Thyroid gland (tissue), 4 donors: ENCODE measurements at regions not wholly inside any gene's neighbourhood (a gene's known extent, or its start where the extent isn't known, plus 50 kb on each side); places are given as distances from the start of the nearest gene placed in this dataset.

Experiments used
- DNase-seq, 2 donors: peaks; one replicate each; pipeline ENCODE4 v3.0.0-alpha.2; 2019
- H3K27ac ChIP-seq, 3 donors: fragments of 200-600 bp; sonication (generic); 1 replicate in 2 of 3; 2 replicates in 1 of 3; pipeline ENCODE4 v1.5.1; 2016 to 2019; ENCODE audit warnings: mild to moderate bottlenecking in 1 of 3, moderate library complexity in 1 of 3
- H3K27me3 ChIP-seq: fragments of 200-600 bp; sonication (generic); one replicate; pipeline ENCODE4 v1.5.1; 2019
- H3K36me3 ChIP-seq, 2 donors: fragments of 200-600 bp; sonication (generic); one replicate each; pipeline ENCODE4 v1.5.1; 2016 to 2019
- H3K4me1 ChIP-seq, 2 donors: fragments of 200-600 bp; sonication (generic); one replicate each; pipeline ENCODE4 v1.5.1; 2017 to 2019
- H3K4me3 ChIP-seq, 3 donors: fragments of 200-600 bp; sonication (generic); replicated peaks in 1 of 3; 1 replicate in 2 of 3; 2 replicates in 1 of 3; pipeline ENCODE4 v1.5.1; 2016; ENCODE audit warnings: mild to moderate bottlenecking in 1 of 3
- H3K9me3 ChIP-seq: fragments of 200-600 bp; sonication (generic); one replicate; pipeline ENCODE4 v1.5.1; 2017
- POLR2A ChIP-seq, 2 donors: fragments of 450-650 bp; IDR thresholded peaks; one replicate each; pipeline ENCODE4 v1.6.1; 2017; ENCODE audit warnings: antibody characterized with exemption in 2 of 2, mild to moderate bottlenecking in 2 of 2, moderate library complexity in 1 of 2
- WGBS, 2 donors: methylation state at CpG; one replicate each; pipeline ENCODE4 v1.1.5; 2017; 5-methylcytosine and 5-hydroxymethylcytosine counted together
- intact Hi-C: fragments of 100-400 bp; cut with DNase I; formaldehyde crosslinking; loops from one replicate; pipeline ENCODE4 v1.15.1; 2023
- TF ChIP-seq, protein P1 (sequence below), 6 experiments: fragments of 200-600 bp in 3 of 6; fragments of 450-650 bp in 3 of 6; sonication (generic) in 3 of 6; IDR thresholded peaks; one replicate each; pipeline ENCODE4 v1.5.1; 2016 to 2019; ENCODE audit warnings: antibody characterized with exemption in 6 of 6, mild to moderate bottlenecking in 2 of 6, inconsistent platforms in 1 of 6, moderate library complexity in 1 of 6

DNA sequence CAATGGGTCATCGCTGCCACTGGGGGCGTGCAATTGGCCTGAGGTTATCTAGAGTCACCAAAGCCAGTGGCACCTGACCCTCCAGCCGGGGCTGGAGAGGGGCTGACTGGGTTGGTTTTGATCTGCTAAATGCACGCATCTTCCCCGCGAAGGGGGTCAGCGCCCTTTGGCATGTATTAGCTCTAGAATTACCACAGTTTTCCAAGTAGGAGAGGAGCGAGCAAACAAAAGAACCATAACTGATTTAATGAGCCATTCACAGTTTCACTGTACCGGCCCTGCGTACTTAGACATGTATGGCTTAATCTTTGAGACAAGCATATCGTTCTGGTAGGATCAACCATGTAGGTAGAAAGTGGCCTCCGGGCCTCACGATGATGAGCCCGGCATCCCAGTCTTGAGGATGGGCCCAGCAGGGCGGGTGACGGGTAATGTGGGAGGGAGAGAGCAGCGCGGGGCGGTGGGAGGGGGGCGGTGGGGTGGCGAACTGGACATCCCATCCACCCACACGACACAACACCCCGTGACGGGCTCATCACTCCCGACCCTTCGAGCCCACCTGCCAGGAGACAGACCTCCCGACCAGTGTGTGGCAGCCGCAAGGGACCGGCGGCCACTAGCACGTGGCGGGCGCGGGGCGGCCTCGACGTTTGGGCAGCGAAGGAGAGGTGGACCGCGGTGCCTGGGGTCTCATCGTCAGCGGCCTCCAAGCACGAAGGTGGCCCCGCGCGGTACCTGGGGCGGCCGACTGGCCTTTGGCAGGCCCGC is 1957.5 kb upstream of the DEFB115 start:
- DNase-seq = no peak
- Histone ChIP-seq H3K9me3 (no peaks in the 10 kb centered on the region), H3K4me1 (no peaks in the 10 kb centered on the region), H3K27ac (no peak overlapping the region), H3K4me3 (no peak overlapping the region), H3K36me3 (no peaks in the 10 kb centered on the region), H3K27me3 (no peaks in the 10 kb centered on the region)
- TF ChIP-seq, protein P1, sequence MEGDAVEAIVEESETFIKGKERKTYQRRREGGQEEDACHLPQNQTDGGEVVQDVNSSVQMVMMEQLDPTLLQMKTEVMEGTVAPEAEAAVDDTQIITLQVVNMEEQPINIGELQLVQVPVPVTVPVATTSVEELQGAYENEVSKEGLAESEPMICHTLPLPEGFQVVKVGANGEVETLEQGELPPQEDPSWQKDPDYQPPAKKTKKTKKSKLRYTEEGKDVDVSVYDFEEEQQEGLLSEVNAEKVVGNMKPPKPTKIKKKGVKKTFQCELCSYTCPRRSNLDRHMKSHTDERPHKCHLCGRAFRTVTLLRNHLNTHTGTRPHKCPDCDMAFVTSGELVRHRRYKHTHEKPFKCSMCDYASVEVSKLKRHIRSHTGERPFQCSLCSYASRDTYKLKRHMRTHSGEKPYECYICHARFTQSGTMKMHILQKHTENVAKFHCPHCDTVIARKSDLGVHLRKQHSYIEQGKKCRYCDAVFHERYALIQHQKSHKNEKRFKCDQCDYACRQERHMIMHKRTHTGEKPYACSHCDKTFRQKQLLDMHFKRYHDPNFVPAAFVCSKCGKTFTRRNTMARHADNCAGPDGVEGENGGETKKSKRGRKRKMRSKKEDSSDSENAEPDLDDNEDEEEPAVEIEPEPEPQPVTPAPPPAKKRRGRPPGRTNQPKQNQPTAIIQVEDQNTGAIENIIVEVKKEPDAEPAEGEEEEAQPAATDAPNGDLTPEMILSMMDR (IDR thresholded peaks at IDR 0.05) = no peak
- no peak for TF ChIP-seq POLR2A (IDR thresholded peaks at IDR 0.05)
- intact Hi-C loops = no loop called here
- 83 to 85% methylated on average over 47 to 49 of the region's 49 CpGs for WGBS, 2 donors

DNA sequence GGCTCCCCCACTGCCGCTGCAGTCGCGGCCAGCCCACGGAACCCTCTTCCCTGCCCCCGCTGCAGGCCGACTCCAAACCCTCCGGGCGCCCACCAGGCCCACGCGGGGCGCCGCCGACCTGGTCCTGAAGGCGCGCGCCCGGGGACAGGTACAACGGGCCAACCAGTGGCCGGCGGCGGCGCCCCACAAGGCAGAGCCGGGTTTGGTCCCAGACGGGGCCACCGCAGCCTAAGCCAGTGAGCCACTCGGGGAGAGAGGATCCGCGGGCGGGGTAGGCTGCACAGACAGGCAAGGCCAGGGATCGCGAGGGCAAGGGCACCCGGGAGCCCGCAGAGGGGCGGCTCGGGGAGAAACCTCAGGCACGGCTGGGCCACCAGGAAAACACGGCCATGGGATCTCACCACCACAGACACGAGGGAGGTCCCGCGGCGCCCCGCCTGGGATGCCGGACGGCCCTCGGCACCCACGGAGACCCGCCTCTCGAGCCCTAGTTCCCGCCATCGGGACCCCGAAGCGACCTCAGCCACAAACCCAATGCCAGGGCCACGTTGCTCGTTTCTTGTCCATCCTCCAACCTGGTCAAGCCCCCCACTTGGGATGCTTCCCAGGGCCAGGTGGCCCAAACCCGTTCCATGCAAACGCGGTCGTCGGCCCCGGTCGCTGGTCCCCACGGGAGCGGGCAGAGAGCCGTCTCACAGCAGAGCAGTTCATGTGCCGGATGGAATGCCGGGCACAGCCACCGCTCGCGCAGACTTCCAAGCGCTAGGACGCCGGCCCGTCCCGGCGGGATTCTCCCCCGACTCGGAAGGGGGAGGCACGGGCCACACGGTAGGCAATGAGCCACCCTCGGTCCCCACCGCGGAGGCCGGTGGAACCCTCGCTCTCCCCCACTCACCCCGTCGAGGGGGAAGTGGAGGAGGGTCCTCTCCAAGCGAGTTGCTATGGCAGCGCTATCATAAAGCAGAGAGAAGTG is 1956.6 kb upstream of the DEFB115 start:
- WGBS, 2 donors = 75 to 79% methylated on average over 86 of the region's 88 CpGs
- no peaks in the 10 kb centered on the region for H3K27me3 ChIP-seq
- no peaks in the 10 kb centered on the region for H3K36me3 ChIP-seq
- intact Hi-C loops = no loop called here
- no peaks in the 10 kb centered on the region for H3K4me1 ChIP-seq
- H3K9me3 ChIP-seq = no peaks in the 10 kb centered on the region
- TF ChIP-seq, protein P1 (IDR thresholded peaks at IDR 0.05) = no peak
- TF ChIP-seq POLR2A (IDR thresholded peaks at IDR 0.05) = no peak
- no peak overlapping the region for H3K4me3 ChIP-seq
- H3K27ac ChIP-seq = no peak overlapping the region
- no peak for DNase-seq

DNA sequence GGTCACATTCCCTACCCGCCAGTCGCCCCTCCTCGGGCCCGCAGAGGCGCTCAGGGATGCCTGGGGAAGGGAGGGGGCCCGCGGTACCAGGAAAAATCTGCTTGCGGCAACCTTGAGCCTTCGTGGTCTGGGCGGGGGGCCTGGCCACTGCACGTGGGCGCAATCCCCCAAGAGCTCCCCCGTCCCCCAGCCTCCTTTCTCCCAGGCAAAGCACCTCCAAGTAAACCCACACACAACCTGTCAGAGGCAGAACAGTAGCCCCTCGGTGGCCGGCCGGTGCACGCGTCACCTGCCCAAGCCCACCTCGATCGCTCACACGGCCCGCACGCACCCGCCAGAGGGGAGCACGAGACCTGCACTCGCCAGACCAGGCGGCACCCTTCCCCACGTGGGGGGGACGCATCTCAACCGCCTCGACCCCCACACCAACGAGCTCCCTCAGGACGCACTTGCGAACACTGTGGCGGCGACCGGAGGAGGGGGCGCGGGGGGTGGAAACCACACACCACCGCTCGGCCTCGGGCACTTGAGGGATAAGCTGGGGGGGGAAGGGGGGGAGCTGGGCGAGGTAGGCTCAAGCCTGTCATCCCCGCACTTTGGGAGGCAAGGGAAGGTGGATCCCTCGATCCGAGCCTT is 1955.7 kb upstream of the DEFB115 start:
- WGBS, 2 donors = 80 to 86% methylated on average over 42 to 46 of the region's 46 CpGs
- no peak for DNase-seq

GRCh38 chr20:29302979-29303644 is 1954.4 kb upstream of the DEFB115 start:
- Histone ChIP-seq H3K27ac (no peak overlapping the region), H3K4me3 (no peak overlapping the region), H3K36me3 (no peaks in the 10 kb centered on the region), H3K9me3 (no peaks in the 10 kb centered on the region), H3K4me1 (no peaks in the 10 kb centered on the region), H3K27me3 (no peaks in the 10 kb centered on the region)
- no peak for DNase-seq
- no peak for TF ChIP-seq POLR2A (IDR thresholded peaks at IDR 0.05)
- intact Hi-C loops = no loop called here
- 74 to 78% methylated on average over 16 of the region's 16 CpGs for WGBS, 2 donors

More for the DNA sequence above, 1955.7 kb upstream of the DEFB115 start:
- H3K4me3 ChIP-seq = no peak overlapping the region
- H3K4me1 ChIP-seq = no peaks in the 10 kb centered on the region
- no peak overlapping the region for H3K27ac ChIP-seq
- no peaks in the 10 kb centered on the region for H3K27me3 ChIP-seq
- H3K9me3 ChIP-seq = no peaks in the 10 kb centered on the region
- intact Hi-C loops = no loop called here
- H3K36me3 ChIP-seq = no peaks in the 10 kb centered on the region
- TF ChIP-seq, protein P1 (IDR thresholded peaks at IDR 0.05) = no peak
- TF ChIP-seq POLR2A (IDR thresholded peaks at IDR 0.05) = no peak
